Bronchial epithelial cell (primary cell): ENCODE measurements at regions not wholly inside any gene's neighbourhood (a gene's known extent, or its start where the extent isn't known, plus 50 kb on each side); places are given as distances from the start of the nearest gene placed in this dataset.

ENCODE experiments used
- DNase-seq: peaks from one replicate; pipeline ENCODE4 v3.0.0-alpha.2; 2010; ENCODE audit warnings: low read depth
- FAIRE-seq: peaks from 2 replicates; lab custom pipeline; 2011; peaks lifted over from hg19 to GRCh38; lab: Jason Lieb, UNC
- H3K27me3 ChIP-seq: 2 replicates; pipeline ENCODE4 v1.5.1; 2011; ENCODE audit warnings: low read length; ENCODE audit not compliant: control insufficient read depth, insufficient read depth
- H3K36me3 ChIP-seq: 2 replicates; pipeline ENCODE4 v1.5.1; 2011; ENCODE audit warnings: low read length; ENCODE audit not compliant: control insufficient read depth, insufficient read depth
- H3K4me3 ChIP-seq: 2 replicates; pipeline ENCODE4 v1.5.1; 2011; ENCODE audit warnings: mild to moderate bottlenecking, low read depth, low read length, control low read depth
- CTCF ChIP-seq: IDR thresholded peaks from 2 replicates; pipeline ENCODE4 v1.5.1; 2011; ENCODE audit warnings: mild to moderate bottlenecking, moderate library complexity, low read length, control low read depth, inconsistent platforms; ENCODE audit not compliant: insufficient read depth, severe bottlenecking

GRCh38 chr2:195479407-195479806 is 177.6 kb upstream of the SLC39A10 start:
- DNase-seq: no peak
- H3K36me3 ChIP-seq: no peaks in the 10 kb centered on the region
- H3K4me3 ChIP-seq: no peak overlapping the region
- FAIRE-seq: no peak
- H3K27me3 ChIP-seq: no peaks in the 10 kb centered on the region
- no peak for TF ChIP-seq CTCF

- Histone ChIP-seq H3K27me3 (no peaks in the 10 kb centered on the region), H3K4me3 (no peak overlapping the region), H3K36me3 (no peaks in the 10 kb centered on the region)
- FAIRE-seq: no peak
- no peak for TF ChIP-seq CTCF
- DNase-seq: no peak
These were observed 179.0 kb upstream of the SLC39A10 start for GRCh38 chr2:195477996-195478382.

- no peak for TF ChIP-seq CTCF
- FAIRE-seq (no peak), DNase-seq (peak; percentile 26)
- no peak overlapping the region for H3K4me3 ChIP-seq
- no peaks in the 10 kb centered on the region for H3K27me3 ChIP-seq
- no peaks in the 10 kb centered on the region for H3K36me3 ChIP-seq
These were observed 179.6 kb upstream of the SLC39A10 start for GRCh38 chr2:195477248-195477995.

GRCh38 chr2:195475336-195475735 is 181.7 kb upstream of the SLC39A10 start:
- H3K27me3 ChIP-seq: no peaks in the 10 kb centered on the region

GRCh38 chr2:195473862-195474261 is 183.2 kb upstream of the SLC39A10 start:
- H3K4me3 ChIP-seq: no peak overlapping the region
- no peak for DNase-seq
- H3K36me3 ChIP-seq: no peaks in the 10 kb centered on the region
- H3K27me3 ChIP-seq: no peaks in the 10 kb centered on the region
- no peak for TF ChIP-seq CTCF
- FAIRE-seq: peak; percentile 55

More at GRCh38 chr2:195475336-195475735, 181.7 kb upstream of the SLC39A10 start:
- TF ChIP-seq CTCF: no peak
- FAIRE-seq: no peak
- DNase-seq: no peak
- H3K4me3 ChIP-seq: no peak overlapping the region
- no peaks in the 10 kb centered on the region for H3K36me3 ChIP-seq
